Mammary epithelial cell (primary cell): ENCODE measurements at regions not wholly inside any gene's neighbourhood (a gene's known extent, or its start where the extent isn't known, plus 50 kb on each side); places are given as distances from the start of the nearest gene placed in this dataset.

ENCODE experiments used
- CTCF ChIP-seq, 2 donors: IDR thresholded peaks in 1 of 2; conservative IDR thresholded peaks in 1 of 2; 2 replicates each; pipeline ENCODE4 v1.5.1; 2011 to 2012; ENCODE audit warnings: inconsistent platforms in 2 of 2, low read length in 2 of 2, mild to moderate bottlenecking in 2 of 2, control low read depth in 1 of 2, low read depth in 1 of 2; ENCODE audit not compliant: insufficient read depth in 1 of 2; ENCODE audit errors: extremely low read depth in 1 of 2
- EZH2 ChIP-seq: IDR thresholded peaks from 2 replicates; pipeline ENCODE4 v1.6.1; 2012; ENCODE audit warnings: low read length, inconsistent platforms, borderline replicate concordance

GRCh38 chr5:145292278-145292677 is 542.9 kb downstream of the PRELID2 start:
- TF ChIP-seq CTCF (conservative IDR thresholded peaks at IDR 0.05 in 1 of 2, IDR thresholded peaks at IDR 0.05 in 1 of 2; ENCODE audit: extremely low read depth in 1 of 2, insufficient read depth in 1 of 2, low read depth in 1 of 2, low read length in 2 of 2), result no peak
- no peak for TF ChIP-seq EZH2
